ENCODE measurements at regions not wholly inside any gene's neighbourhood (a gene's known extent, or its start where the extent isn't known, plus 50 kb on each side); places are given as distances from the start of the nearest gene placed in this dataset.
A peak's percentile ranks its signal among the peaks of the same experiment; 100 is the strongest.

- no peak overlapping the region for H3K9ac ChIP-seq (ENCODE audit: insufficient read depth in 1 of 2, low read length in 2 of 2)
- H3K4me1 ChIP-seq (ENCODE audit: control insufficient read depth in 5 of 5, insufficient read depth in 5 of 5, low read length in 5 of 5): peaks cover 0 to 38% (median 9%) of the 10 kb centered on the region in 5 donors
- H3K27ac ChIP-seq (ENCODE audit: low read depth in 1 of 2, low read length in 1 of 2): no peak overlapping the region
- no peaks in the 10 kb centered on the region for H3K27me3 ChIP-seq (ENCODE audit: control insufficient read depth in 3 of 3, insufficient read depth in 3 of 3, low read length in 2 of 3)
- TF ChIP-seq, protein P1, sequence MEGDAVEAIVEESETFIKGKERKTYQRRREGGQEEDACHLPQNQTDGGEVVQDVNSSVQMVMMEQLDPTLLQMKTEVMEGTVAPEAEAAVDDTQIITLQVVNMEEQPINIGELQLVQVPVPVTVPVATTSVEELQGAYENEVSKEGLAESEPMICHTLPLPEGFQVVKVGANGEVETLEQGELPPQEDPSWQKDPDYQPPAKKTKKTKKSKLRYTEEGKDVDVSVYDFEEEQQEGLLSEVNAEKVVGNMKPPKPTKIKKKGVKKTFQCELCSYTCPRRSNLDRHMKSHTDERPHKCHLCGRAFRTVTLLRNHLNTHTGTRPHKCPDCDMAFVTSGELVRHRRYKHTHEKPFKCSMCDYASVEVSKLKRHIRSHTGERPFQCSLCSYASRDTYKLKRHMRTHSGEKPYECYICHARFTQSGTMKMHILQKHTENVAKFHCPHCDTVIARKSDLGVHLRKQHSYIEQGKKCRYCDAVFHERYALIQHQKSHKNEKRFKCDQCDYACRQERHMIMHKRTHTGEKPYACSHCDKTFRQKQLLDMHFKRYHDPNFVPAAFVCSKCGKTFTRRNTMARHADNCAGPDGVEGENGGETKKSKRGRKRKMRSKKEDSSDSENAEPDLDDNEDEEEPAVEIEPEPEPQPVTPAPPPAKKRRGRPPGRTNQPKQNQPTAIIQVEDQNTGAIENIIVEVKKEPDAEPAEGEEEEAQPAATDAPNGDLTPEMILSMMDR (IDR thresholded peaks at IDR 0.05; ENCODE audit: control extremely low read depth, extremely low read depth): no peak
- H3K9me3 ChIP-seq (ENCODE audit: control insufficient read depth in 4 of 4, insufficient read depth in 3 of 4, low read length in 3 of 4): peaks cover 0 to 2% (median 0%) of the 10 kb centered on the region in 4 donors
- H3K4me3 ChIP-seq: no peak overlapping the region
- H3K36me3 ChIP-seq (ENCODE audit: control insufficient read depth in 4 of 4, insufficient read depth in 4 of 4, low read length in 4 of 4): no peaks in the 10 kb centered on the region
- ATAC-seq (ENCODE audit: insufficient read depth, low FRiP score) (no peak), DNase-seq (peak; percentile 60 to 86 (median 80))
- WGBS, 2 donors: 62 to 70% methylated on average over 7 of the region's 7 CpGs
These were observed 267.8 kb downstream of the TSN start for GRCh38 chr2:122023059-122023864.

DNA sequence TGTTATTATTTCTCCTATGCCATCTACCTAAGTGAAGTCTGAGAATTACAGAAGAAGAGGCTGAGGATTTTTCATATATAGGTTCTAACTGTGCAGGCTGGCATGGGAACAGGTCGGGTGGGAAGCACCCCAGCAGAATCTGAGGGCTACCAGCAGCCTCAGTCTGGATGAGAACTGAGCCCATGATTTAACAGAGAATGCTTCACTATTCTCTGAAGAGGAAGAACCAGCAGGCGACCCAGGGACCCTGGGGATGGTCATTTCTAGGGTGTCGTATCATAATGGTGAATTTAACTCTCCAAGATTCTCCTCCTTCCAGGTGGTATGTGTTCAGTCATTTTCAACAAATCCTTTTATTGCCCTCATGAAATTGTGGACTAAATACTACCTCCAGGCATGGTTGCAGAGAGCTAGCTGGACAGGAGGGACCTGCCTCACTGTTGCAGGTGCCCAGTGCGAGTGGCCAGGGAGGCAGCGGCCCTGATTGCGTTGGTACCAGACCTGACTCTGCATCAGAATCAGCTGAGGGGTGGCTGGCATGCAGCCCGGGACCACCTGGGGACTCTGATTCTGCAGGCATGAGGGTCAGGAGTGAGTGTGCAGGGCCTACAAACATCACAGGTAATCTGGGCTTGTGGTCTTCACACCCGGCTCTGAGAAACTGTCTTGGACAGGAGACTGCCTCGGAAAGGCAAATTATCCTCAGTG is 272.2 kb downstream of the TSN start:
- H3K4me1 ChIP-seq (ENCODE audit: control insufficient read depth in 5 of 5, insufficient read depth in 5 of 5, low read length in 5 of 5): peaks cover 0 to 41% (median 15%) of the 10 kb centered on the region in 5 donors
- WGBS, 2 donors: 89 to 94% methylated on average over 9 of the region's 9 CpGs
- H3K9me3 ChIP-seq (ENCODE audit: control insufficient read depth in 4 of 4, insufficient read depth in 3 of 4, low read length in 3 of 4): no peaks in the 10 kb centered on the region
- ATAC-seq (ENCODE audit: insufficient read depth, low FRiP score) (no peak), DNase-seq (no peak)
- TF ChIP-seq, protein P1 (IDR thresholded peaks at IDR 0.05; ENCODE audit: control extremely low read depth, extremely low read depth): no peak
- no peak overlapping the region for H3K4me3 ChIP-seq
- no peaks in the 10 kb centered on the region for H3K36me3 ChIP-seq (ENCODE audit: control insufficient read depth in 4 of 4, insufficient read depth in 4 of 4, low read length in 4 of 4)
- H3K9ac ChIP-seq (ENCODE audit: insufficient read depth in 1 of 2, low read length in 2 of 2): no peak overlapping the region
- no peak overlapping the region for H3K27ac ChIP-seq (ENCODE audit: low read depth in 1 of 2, low read length in 1 of 2)
- no peaks in the 10 kb centered on the region for H3K27me3 ChIP-seq (ENCODE audit: control insufficient read depth in 3 of 3, insufficient read depth in 3 of 3, low read length in 2 of 3)

DNA sequence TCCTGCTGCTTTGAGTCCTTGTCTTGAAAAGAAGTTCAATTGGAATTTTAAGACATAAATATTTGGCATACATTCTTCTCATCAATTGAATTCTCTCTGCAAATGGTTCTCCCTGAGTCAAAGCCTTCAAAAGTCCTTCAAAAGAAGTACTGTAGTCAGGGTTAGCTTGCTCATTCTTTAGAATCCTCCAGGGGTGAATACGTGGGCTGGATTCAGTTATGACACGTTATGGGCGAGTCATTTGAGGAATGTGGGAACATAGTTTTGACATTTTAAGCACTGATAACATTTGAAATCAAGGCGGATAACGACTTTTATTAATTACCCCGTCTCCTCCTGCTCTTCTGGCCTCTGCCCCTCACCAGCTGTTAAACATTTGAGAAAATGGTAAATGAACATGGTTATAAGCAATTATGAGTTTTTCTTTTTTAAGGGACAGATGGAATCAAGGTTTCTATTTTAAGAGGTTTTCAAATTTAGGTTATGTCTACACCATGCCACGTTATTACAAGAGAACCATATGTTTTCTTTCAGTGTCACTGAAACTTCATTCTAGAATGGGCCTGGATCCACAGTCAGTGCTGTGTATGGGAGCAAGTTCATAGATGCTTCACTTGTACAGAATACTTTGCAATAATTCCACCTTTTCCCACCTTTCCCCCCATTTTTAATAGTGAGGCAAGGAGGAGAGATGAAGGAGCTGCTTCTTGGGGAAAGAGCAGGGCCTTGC is 273.1 kb downstream of the TSN start:
- no peak overlapping the region for H3K9ac ChIP-seq (ENCODE audit: insufficient read depth in 1 of 2, low read length in 2 of 2)
- peak in 2 of 3 donors; percentile 66 to 79 for DNase-seq

More for the DNA sequence above, 273.1 kb downstream of the TSN start:
- Histone ChIP-seq H3K4me1 (ENCODE audit: control insufficient read depth in 5 of 5, insufficient read depth in 5 of 5, low read length in 5 of 5) (peaks cover 0 to 33% (median 11%) of the 10 kb centered on the region in 5 donors), H3K27me3 (ENCODE audit: control insufficient read depth in 3 of 3, insufficient read depth in 3 of 3, low read length in 2 of 3) (no peaks in the 10 kb centered on the region), H3K9me3 (ENCODE audit: control insufficient read depth in 4 of 4, insufficient read depth in 3 of 4, low read length in 3 of 4) (no peaks in the 10 kb centered on the region), H3K4me3 (no peak overlapping the region), H3K36me3 (ENCODE audit: control insufficient read depth in 4 of 4, insufficient read depth in 4 of 4, low read length in 4 of 4) (no peaks in the 10 kb centered on the region), H3K27ac (ENCODE audit: low read depth in 1 of 2, low read length in 1 of 2) (no peak overlapping the region)
- TF ChIP-seq, protein P1 (IDR thresholded peaks at IDR 0.05; ENCODE audit: control extremely low read depth, extremely low read depth): no peak
- 54 to 70% methylated on average over 7 of the region's 7 CpGs for WGBS, 2 donors
- ATAC-seq (ENCODE audit: insufficient read depth, low FRiP score): peak; percentile 59
